Activated T-cell treated with anti-CD3 and anti-CD28 coated beads for 48 hours (primary cell): ENCODE measurements at regions not wholly inside any gene's neighbourhood (a gene's known extent, or its start where the extent isn't known, plus 50 kb on each side); places are given as distances from the start of the nearest gene placed in this dataset.
"Not testable (repeated sequence)": the region's sequence is repeated elsewhere in the genome, so short reads cannot be mapped to it uniquely, and the experiment has no call there.

Source experiments
- DNase-seq: peaks from one replicate; pipeline ENCODE4 v3.0.0-alpha.2; 2020; ENCODE audit warnings: low read depth

GRCh38 chr5:118552146-118552545 is 436.2 kb downstream of the DTWD2 start:
- no peak for DNase-seq

GRCh38 chr5:118551716-118552115 is 436.6 kb downstream of the DTWD2 start:
- no peak for DNase-seq

- DNase-seq, result no peak
Measured at GRCh38 chr5:118551031-118551430, 437.3 kb downstream of the DTWD2 start.

DNA sequence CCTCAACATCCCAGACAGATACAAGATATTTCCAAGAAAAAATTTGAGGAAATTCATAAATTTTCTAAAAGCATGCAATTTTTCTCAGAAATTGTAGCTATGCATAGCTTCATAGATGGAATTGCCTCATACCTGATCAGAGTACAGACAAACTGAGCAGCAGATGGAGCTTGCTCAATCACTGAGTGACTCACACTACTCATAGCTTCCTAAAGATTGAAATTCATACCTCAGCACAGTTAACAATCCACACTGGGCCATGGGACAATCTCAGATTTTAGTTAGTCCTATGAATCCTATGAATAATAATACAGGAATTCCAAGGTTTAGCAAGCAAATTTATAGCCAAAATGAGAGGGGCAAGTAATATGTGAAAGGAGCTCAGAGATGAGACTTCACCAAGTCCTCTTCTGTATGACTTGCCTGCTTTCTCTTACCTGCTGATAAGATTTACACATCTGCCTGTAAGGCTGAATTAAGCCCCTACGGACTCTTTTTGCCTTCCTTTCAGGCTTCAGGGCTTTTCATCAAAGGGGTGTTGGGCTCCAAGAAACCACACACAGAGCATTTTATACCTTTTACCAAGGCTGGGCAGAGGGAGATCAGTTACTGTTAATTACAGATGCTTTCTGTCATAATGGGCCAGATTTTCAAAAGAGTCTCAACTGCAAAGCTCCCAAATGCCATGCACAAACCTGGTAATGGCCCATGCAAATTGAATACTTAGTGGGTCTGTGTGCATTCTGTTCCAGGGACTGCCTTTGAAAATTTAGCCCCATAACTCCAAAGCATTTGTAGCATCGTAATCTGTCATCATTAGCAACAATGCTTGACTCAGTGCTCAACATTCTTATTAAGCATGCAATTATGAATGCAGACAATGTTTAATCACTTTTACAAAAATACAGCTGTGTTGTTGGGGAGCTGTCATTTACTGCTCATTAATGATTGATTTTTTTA is 439.3 kb downstream of the DTWD2 start:
- no peak for DNase-seq

DNA sequence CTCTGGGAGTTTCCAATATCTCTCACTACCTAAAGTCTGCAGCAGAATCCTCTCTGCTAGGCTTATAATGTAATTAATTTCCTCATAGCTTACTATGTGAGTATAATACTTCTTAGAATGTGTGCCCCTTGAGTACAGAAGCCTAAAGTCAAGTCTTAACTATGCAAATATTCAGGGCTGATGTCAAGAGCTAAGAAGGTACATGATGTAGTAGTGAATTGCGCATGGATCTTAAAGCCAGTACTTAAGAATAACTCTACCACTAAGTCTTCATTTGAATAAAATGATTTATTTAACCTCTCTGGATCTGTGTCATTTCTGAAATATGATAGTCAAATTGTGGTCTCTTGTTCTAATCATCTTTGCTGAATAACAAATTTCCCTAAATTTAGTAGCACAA is 442.9 kb downstream of the DTWD2 start:
- no peak for DNase-seq

DNA sequence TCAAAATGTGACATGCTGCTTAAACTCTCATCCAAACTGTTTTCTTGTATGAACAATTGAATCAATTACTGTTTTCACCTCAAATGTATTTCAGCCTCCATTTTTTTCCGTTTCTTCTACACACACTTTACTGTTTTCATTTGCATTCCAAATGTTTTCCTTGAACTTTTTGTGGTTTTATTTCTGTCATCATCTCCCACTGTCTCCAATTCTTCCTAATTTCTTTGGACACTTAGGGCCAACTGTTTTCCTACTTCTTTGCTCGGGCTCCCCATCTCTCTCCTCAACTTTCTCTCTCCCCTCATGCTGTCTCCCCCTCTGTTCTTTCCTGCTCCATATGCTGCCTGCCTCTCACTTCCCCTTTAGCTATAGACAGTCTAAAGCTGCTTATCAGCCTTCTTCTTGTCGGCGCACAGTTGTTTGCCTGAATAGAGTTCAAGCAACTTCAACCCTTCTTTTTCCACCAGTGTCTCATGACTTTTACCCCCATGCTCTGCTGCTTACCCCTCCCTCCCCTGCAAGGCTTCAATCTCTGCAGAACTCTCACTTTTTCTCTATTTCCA is 443.4 kb downstream of the DTWD2 start:
- DNase-seq, result no peak

- no peak for DNase-seq
Measured at GRCh38 chr5:118533923-118534322, 454.4 kb downstream of the DTWD2 start.

DNA sequence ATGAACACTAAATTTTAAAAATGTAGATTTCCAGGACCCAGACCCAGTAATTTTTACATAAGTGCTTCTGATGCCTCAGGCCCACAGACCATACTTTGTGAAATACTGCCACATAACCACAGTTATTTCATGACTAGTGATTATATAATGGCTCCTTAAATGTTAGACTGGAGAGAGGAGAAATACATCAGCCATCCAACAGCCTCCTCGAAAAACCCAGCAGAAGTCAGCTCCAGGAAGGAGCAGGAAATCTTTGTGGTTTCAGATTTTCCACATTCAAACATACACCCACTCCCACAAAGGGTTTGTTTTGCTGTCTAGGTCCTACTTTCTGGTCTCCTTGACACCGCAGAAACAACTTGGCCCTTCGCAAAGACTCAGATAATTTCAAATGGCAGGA is 455.2 kb downstream of the DTWD2 start:
- DNase-seq, result no peak

DNA sequence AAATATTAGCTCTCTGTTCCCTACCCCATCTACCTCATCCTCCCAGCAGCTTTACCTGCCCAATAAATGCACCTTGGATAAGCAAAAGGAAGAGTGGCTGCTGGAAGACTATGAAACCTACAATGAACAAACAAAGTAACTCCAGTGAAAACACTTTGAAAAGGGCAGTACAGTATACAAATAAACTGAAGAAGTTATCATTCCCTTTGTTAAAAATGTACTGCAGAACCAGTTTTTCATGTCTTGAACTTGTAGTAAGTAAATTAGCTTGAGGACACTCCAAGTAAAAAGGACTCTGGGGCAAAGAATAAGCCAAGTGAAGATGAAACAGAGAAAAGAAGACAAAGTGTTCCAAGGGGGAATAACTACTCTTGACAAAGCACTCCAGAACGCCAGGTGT is 457.1 kb downstream of the DTWD2 start:
- DNase-seq, result no peak

GRCh38 chr5:118529361-118530144 is 458.8 kb downstream of the DTWD2 start:
- DNase-seq, result no peak

DNA sequence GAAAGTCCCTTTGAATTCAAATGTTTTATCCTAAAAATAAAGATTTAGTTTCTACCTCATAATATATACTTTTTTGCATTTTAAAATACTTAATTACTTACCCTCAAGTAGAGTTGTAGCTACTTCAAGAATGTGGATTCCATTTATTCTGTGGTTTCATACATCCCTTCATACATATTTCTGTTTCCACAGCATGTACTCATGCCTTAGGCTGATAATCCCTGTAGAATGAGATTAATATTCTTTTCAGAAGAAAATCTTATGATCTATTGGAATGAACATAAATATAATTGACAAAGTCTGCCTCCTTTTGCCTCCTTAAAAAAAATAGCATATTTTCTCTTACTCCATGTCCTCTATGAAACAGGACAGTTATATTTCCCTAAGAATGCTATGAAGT is 465.7 kb downstream of the DTWD2 start:
- DNase-seq, result no peak

- DNase-seq, result no peak
Measured at GRCh38 chr5:118520771-118521415, 467.5 kb downstream of the DTWD2 start.

DNA sequence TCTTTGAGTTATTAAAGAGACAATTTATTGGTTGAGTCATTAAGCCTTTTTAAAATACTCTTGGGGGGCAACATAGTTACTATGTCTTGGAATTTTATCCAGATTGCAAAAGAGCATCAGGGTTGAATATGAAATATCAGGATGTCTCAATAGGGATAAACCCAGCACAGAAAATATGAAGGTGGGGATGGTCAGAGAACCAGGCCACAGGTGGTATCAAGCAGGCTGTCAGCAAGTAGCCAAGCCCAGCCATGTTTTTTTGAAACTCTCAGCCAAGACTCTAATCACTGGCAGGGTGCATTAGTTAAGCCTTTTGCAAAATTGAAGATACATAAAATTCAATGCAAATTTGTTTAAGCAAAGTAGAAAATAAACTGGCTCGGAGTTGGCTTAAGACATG is 468.9 kb downstream of the DTWD2 start:
- no peak for DNase-seq

DNA sequence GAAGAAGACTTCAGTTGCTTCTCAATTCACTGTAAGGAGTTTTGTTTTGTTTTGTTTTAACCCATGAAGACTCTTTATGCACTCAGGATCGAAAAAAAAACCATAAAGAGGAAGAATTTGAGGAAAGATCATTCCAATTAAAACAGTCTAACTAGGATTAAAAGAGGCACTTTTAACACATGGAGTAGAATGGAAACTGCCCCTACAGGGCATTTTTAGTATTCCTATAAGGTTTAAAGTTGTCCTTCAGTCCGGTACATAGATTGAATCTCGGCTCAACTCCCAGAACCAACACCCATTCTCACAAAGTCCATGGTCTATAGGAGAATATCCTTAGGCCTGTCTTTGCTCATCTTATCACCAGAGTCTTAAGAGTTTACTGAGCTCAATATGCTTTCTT is 469.6 kb downstream of the DTWD2 start:
- no peak for DNase-seq

GRCh38 chr5:118511846-118512245 is 476.5 kb downstream of the DTWD2 start:
- no peak for DNase-seq

- no peak for DNase-seq
Measured at GRCh38 chr5:118506217-118506852, 482.0 kb downstream of the DTWD2 start.

- DNase-seq, result not testable (repeated sequence)
Measured at GRCh38 chr5:118502232-118502631, 486.1 kb downstream of the DTWD2 start.

DNA sequence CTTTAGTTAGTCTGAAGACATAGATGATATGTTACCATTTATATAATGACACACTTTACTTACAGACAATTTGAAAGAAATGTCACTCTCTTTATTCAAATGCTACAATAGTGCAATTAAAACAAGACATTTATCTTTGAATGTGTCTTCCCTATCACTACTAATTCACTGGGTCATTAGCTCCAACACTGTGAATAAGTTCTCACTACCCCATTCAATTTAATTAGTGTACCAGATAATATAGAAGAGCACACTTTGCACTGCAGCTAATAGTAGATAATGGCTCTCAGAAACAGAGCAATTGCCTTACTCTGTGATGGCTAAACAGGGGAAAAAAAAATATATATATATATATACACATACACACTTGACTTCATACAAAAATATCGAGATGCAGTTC is 497.0 kb downstream of the DTWD2 start:
- no peak for DNase-seq

GRCh38 chr5:118486647-118487225 is 501.6 kb downstream of the DTWD2 start:
- no peak for DNase-seq

- DNase-seq, result no peak
Measured at GRCh38 chr5:118479285-118479684, 509.1 kb downstream of the DTWD2 start.

- DNase-seq, result no peak
Measured at GRCh38 chr5:118478852-118479251, 509.5 kb downstream of the DTWD2 start.
